BJ (cell line): ENCODE measurements at regions not wholly inside any gene's neighbourhood (a gene's known extent, or its start where the extent isn't known, plus 50 kb on each side); places are given as distances from the start of the nearest gene placed in this dataset.

Source experiments
- CTCF ChIA-PET: fragments of 350-600 bp; formaldehyde crosslinking; extraction: SDS; loops from one replicate; lab custom pipeline; 2021; ENCODE audit warnings: antibody characterized with exemption, inconsistent platforms; lab: Yijun Ruan, JAX
- POLR2A ChIA-PET: fragments of 300-600 bp; sonication (Branson Sonifier 250); formaldehyde crosslinking; extraction: SDS; loops from one replicate; lab custom pipeline; 2021; ENCODE audit warnings: antibody characterized with exemption; lab: Charles Lee
- DNase-seq: peaks from one replicate; pipeline ENCODE4 v3.0.0-alpha.2; 2011; ENCODE audit warnings: low read depth
- H3K27me3 ChIP-seq: 2 replicates; pipeline ENCODE4 v1.6.0; 2011; ENCODE audit warnings: low read length; ENCODE audit not compliant: control insufficient read depth, insufficient read depth
- H3K36me3 ChIP-seq: 2 replicates; pipeline ENCODE4 v1.5.1; 2011; ENCODE audit warnings: low read length; ENCODE audit not compliant: control insufficient read depth, insufficient read depth
- H3K4me3 ChIP-seq: 2 replicates; pipeline ENCODE4 v1.5.1; 2011; ENCODE audit warnings: low read depth, mild to moderate bottlenecking, control low read depth, low read length
- CTCF ChIP-seq: IDR thresholded peaks from 2 replicates; pipeline ENCODE4 v1.5.1; 2011; ENCODE audit warnings: low read depth, mild to moderate bottlenecking, control low read depth, inconsistent platforms, low read length, moderate library complexity; ENCODE audit not compliant: insufficient read depth

- POLR2A ChIA-PET, result no interaction called here
- no peak for TF ChIP-seq CTCF
- no peaks in the 10 kb centered on the region for H3K27me3 ChIP-seq
- no peak for DNase-seq
- H3K36me3 ChIP-seq, result no peaks in the 10 kb centered on the region
- no peak overlapping the region for H3K4me3 ChIP-seq
- CTCF ChIA-PET, result no interaction called here
Measured at GRCh38 chr3:87800516-87800915, 258.3 kb downstream of the CGGBP1 start.

- CTCF ChIA-PET, result interaction anchor here (1.7 kb wide), 1 partner anchor 27 kb away, joined by 6 read pairs; no protein-coding TSS in a partner anchor
Measured at GRCh38 chr3:87798567-87798947, 260.2 kb downstream of the CGGBP1 start.

GRCh38 chr3:87797872-87798566 is 260.8 kb downstream of the CGGBP1 start:
- no peak for TF ChIP-seq CTCF
- CTCF ChIA-PET, result interaction anchor here (1.7 kb wide), 1 partner anchor 26 kb away, joined by 6 read pairs; no protein-coding TSS in a partner anchor
- H3K36me3 ChIP-seq, result no peaks in the 10 kb centered on the region
- H3K4me3 ChIP-seq, result no peak overlapping the region
- no peak for DNase-seq
- POLR2A ChIA-PET, result no interaction called here
- peaks cover 6% of the 10 kb centered on the region; the same call in 1 of the 2 replicates for H3K27me3 ChIP-seq

More at GRCh38 chr3:87798567-87798947, 260.2 kb downstream of the CGGBP1 start:
- POLR2A ChIA-PET, result no interaction called here
- Histone ChIP-seq H3K36me3 (no peaks in the 10 kb centered on the region), H3K27me3 (0 out of 2 replicates have a peak, but pooled peaks cover 2% of the 10 kb centered on the region), H3K4me3 (no peak overlapping the region)
- TF ChIP-seq CTCF, result no peak
- DNase-seq, result no peak

GRCh38 chr3:87796843-87797185 is 262.0 kb downstream of the CGGBP1 start:
- ChIA-PET POLR2A (interaction anchor here (0.6 kb wide), 1 partner anchor 317 kb away, joined by 3 read pairs; no protein-coding TSS in a partner anchor), CTCF (no interaction called here)
- peaks cover 14% of the 10 kb centered on the region; the same call in 1 of the 2 replicates for H3K27me3 ChIP-seq
- TF ChIP-seq CTCF, result no peak
- no peak for DNase-seq
- H3K36me3 ChIP-seq, result no peaks in the 10 kb centered on the region
- H3K4me3 ChIP-seq, result no peak overlapping the region

- DNase-seq, result no peak
- Histone ChIP-seq H3K4me3 (no peak overlapping the region), H3K36me3 (no peaks in the 10 kb centered on the region), H3K27me3 (peaks cover 15% of the 10 kb centered on the region; the same call in 1 of the 2 replicates)
- CTCF ChIA-PET, result no interaction called here
- no peak for TF ChIP-seq CTCF
- POLR2A ChIA-PET, result no interaction called here
Measured at GRCh38 chr3:87796137-87796842, 262.5 kb downstream of the CGGBP1 start.
